SW 1271 (cell line): ENCODE measurements at regions not wholly inside any gene's neighbourhood (a gene's known extent, or its start where the extent isn't known, plus 50 kb on each side); places are given as distances from the start of the nearest gene placed in this dataset.
"Not testable (repeated sequence)": the region's sequence is repeated elsewhere in the genome, so short reads cannot be mapped to it uniquely, and the experiment has no call there.

Experiments used
- DNase-seq, 2 experiments: peaks; one replicate each; lab custom pipeline; 2025; lab: John Stamatoyannopoulos, UW

DNA sequence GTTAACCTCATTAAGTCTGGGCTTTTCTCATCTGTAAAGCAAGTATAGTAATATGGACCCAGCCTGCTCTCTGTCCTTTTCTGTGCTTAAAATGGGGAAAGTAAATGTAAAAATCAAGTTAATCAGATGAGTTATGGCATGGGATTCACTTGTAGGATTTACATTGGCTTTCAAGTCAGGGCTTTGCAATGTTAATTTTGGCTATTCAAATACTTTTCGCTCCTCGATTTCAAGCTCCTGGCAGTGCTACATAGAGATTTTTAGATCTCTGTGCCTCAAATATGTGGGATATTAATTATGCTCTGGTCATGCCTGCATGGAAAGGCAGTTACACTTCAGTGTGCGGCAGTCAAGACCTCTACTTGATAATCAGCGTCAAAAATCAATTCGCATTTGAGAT lies 709.8 kb downstream of the LTN1 start:
- DNase-seq, result no peak

GRCh38 chr21:28281357-28281756 lies 711.3 kb downstream of the LTN1 start:
- DNase-seq, result not testable (repeated sequence)

DNA sequence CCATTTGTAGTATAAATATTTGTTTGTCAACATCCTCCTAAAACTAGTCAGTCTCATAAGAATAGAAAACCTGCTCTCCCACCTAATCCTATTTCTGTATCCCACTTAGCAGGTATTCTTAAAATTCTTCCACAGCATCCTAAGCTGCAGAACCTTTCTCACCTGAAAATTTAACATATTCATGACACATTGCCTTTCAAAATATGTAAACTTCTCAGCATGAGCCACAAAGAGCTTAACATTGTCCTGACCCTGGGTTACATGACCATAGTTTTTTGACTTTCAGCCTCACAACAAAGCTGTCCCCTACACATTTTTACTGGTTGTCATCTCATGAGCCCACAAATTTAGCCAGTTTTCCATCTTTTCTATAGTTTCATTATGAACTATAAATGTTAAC lies 712.1 kb downstream of the LTN1 start:
- no peak for DNase-seq

- no peak for DNase-seq
These were observed 715.4 kb downstream of the LTN1 start for GRCh38 chr21:28277324-28277723.

- no peak for DNase-seq
These were observed 720.2 kb downstream of the LTN1 start for GRCh38 chr21:28272272-28272992.

DNA sequence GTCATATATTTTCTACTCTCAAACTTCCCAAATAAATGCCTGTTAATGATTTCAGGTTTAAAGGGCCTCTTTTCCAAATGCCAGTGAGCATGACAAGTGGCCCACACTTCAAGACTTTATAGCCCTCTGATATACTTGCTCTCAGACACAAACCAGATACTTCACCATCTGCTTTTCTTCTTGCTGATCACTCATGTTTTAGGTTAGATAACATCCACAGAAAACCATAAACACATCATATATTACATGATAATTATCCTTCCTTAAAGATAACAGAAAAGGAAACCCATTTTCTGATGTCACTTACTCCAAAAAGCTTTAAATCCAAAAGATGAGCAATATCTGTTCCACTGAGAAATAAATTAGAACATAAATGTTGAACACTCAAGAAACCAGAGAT lies 723.5 kb downstream of the LTN1 start:
- no peak for DNase-seq

GRCh38 chr21:28268685-28269084 lies 724.0 kb downstream of the LTN1 start:
- no peak for DNase-seq

- no peak for DNase-seq
These were observed 725.2 kb downstream of the LTN1 start for GRCh38 chr21:28267449-28267848.

- no peak for DNase-seq
These were observed 726.6 kb downstream of the LTN1 start for GRCh38 chr21:28266061-28266460.

DNA sequence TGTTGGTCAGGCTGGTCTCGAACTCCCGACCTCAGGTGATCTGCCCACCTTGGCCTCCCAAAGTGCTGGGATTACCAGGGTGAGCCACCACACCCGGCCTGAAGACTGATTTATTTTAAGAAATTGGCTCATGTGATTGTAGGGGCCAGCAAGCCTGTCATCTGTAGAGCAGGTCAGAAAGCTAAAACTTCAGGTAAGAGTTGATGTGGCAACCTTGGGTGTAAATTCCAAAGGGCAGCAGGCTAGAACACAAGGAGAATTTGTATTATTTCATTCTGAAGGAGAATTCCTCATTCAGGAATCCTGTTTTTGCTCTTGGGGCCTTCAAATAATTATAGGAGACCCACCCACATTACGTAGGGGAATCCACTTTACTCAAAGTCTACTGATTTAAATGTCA lies 728.7 kb downstream of the LTN1 start:
- DNase-seq, result no peak

GRCh38 chr21:28261298-28261697 lies 731.4 kb downstream of the LTN1 start:
- DNase-seq, result no peak

DNA sequence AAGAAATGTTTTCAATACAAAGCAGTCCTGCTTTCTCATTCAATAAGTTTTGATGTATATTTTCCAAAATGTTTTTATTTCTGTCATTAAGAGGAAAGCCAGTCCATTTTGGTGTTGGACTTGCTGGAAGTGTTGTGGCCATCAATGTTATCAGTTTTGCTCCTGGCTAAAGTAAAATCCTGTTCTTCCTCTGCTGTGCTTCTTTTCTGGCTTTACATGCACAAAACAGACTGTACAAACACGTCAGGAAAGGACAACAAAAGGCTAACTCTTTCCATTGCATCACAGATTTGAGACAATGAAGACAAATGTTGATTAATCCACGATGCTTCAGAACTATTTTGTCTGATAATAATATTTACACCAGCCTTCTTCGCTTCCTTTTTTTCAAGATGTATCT lies 735.4 kb downstream of the LTN1 start:
- DNase-seq, result no peak

GRCh38 chr21:28256837-28257236 lies 735.8 kb downstream of the LTN1 start:
- DNase-seq, result no peak

GRCh38 chr21:28256420-28256831 lies 736.3 kb downstream of the LTN1 start:
- no peak for DNase-seq

GRCh38 chr21:28253961-28254360 lies 738.7 kb downstream of the LTN1 start:
- DNase-seq, result no peak

DNA sequence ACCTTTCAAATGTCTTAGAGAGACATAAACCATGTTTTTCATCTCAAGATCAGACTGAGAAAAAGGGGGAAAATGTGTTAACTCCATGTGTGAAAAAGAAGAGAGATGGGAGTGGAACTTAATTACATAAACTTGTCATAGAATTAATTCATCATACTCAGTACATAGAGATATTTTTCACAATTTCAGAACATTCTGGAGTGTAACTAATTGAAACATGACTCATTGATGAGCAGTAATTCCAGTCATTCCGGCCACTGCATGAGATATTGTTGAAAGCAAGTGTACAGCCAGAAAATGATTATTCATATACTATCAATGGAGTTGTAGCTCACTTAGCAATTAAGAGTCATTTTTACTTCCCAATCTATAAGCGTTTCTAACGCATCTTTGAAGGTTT lies 739.3 kb downstream of the LTN1 start:
- DNase-seq, result no peak

GRCh38 chr21:28252928-28253327 lies 739.7 kb downstream of the LTN1 start:
- no peak for DNase-seq

DNA sequence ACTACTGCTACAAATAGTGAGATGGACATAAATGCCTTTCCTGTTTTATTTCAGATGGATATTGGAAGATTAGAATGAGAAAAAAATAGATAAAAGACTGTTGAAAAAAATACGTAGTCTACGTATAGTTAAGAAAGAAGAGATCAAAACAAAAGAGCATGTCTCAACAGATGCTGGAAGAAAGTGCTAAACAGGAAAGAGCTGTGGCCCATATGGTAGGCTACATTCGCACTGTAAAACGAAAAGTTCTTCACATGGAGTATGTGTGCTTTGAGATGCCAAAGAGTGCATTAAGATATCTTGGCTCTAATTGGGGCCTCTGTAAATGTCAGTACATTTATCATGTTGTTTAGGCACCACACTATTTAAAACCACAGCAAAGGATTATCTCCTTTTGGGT lies 741.7 kb downstream of the LTN1 start:
- DNase-seq, result no peak

DNA sequence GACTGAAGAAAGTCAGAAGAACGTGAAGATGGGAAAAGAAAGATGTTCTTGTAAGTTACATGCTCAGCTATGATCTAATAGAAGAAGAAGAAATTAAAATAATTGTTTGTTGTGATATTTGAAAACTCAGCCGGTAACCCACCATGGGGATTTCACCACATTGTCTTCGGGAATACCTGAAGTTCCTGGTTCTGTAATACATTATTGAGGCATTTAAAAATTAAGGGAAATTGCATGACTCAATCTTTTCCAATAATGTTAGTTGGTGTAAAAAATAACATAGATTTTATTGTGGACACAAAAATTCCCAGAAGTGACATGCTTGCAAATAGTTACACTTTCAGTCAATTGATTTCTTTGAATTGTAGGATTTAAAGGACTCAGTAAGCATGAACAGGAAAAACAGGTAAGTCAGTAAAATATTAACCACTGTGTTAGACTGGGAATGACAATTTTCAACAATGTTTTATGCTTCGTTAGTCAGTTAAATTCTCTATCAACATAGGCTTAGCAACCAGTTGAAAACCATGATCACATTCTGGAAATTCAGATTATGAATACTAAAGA lies 745.1 kb downstream of the LTN1 start:
- no peak for DNase-seq

- DNase-seq, result no peak
These were observed 752.1 kb downstream of the LTN1 start for GRCh38 chr21:28240586-28240985.

GRCh38 chr21:28239340-28239739 lies 753.3 kb downstream of the LTN1 start:
- no peak for DNase-seq

- DNase-seq, result no peak
These were observed 755.0 kb downstream of the LTN1 start for GRCh38 chr21:28237661-28238060.

- DNase-seq, result no peak
These were observed 757.3 kb downstream of the LTN1 start for GRCh38 chr21:28235169-28235895.
